GM19455 (cell line): ENCODE measurements at regions not wholly inside any gene's neighbourhood (a gene's known extent, or its start where the extent isn't known, plus 50 kb on each side); places are given as distances from the start of the nearest gene placed in this dataset.
A peak's percentile ranks its signal among the peaks of the same experiment; 100 is the strongest.
"Not testable (repeated sequence)": the region's sequence is repeated elsewhere in the genome, so short reads cannot be mapped to it uniquely, and the experiment has no call there.

Experiments
- ATAC-seq: cut with Tn5 transposase; IDR thresholded peaks from one replicate; pipeline ENCODE4 v1.9.1; 2021; ENCODE audit not compliant: unreplicated experiment

DNA sequence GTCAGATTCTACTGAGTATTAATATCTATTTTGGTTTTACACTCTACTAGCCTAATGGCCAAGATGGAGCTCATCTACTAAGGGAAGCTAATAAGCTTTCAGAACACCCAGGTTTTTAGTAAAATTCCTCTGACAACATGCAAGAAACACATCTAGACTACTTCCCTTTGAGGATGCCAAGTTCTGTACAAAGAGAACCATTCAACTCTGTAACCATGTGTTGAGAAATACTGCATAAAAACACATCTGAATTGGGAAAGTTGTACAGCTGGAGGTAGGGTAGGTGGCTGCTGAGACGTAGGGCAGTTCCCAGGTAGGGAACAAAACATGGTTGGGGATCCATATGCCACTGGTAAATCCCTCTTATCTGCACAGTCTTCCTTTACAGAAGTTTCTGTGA is 66.2 kb downstream of the SC5D start:
- ATAC-seq = no peak

DNA sequence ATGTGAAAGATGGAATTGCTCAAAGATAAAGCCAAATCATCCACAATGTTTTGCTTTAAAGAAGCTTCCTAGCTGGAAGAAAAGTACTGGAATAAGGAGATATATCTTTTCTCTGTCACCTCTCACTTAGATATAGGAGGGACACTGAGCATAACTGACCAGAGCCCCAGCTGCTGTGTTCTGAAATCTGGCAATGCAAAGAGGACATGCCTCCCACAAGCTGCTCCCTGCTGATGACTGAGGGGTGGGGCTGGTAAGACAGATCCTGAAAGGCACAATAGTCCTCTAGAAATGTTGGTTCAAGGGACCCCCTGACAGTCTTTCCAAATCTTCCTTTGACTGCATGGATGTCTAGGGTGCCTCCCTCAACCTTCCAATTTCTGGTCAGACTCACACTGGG is 67.0 kb downstream of the SC5D start:
- no peak for ATAC-seq

DNA sequence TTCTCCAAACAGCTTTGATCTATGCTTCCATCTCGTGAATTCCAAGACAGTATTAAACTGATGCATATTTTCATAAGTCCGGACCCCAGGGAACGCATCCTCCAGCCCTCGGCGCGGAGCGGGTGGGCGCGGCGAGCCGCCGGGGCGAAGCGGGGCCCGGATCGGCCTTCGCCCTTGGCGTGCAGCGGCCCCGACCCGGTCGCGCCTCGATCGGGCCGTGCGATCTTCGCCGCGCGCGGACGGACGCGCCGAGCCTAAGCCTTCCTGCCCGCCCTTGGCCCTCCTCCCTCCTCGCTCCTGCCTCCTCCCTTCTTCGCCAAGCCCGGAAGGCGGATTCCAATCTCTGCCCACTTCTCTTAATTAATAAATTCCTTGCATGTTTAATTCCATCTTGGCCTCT is 70.4 kb downstream of the SC5D start:
- not testable (repeated sequence) for ATAC-seq

DNA sequence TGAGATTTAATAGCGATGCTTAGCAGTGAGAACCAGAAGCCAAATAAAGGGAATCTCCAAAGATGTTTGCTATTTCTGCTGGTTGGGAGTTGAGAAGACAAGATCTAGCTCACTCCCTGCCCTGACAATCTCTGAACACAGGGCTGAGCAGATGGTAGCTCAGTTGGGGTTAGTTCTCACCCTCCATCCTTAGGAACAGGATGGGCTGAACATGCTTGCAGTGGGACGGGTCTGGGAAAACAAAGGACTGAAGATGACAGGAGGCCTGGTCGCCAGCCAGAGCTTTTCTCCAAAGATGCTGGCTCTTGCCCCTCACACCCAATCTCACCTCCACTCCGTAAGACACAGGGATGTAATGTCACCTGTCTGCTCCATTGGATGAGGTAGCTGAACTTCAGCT is 72.7 kb downstream of the SC5D start:
- no peak for ATAC-seq

DNA sequence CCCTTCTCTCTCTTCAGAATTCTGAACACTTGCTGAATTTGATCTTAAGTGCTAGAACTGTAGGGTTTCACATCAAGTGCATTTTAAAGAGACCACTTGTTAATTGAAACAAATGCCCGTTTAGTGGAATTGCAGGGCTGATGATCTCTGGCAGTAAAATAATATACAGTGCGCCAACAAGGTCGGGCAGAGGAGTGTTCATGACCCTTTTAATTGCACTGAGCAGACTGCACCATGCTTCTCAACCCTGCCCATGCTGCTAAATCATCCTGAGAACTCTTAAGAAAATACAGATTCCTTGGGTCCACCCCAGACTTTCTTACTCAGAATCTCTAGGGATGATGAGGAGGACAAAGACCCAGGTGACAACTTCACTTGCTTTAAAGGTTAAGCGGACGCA is 73.5 kb downstream of the SC5D start:
- ATAC-seq = no peak

DNA sequence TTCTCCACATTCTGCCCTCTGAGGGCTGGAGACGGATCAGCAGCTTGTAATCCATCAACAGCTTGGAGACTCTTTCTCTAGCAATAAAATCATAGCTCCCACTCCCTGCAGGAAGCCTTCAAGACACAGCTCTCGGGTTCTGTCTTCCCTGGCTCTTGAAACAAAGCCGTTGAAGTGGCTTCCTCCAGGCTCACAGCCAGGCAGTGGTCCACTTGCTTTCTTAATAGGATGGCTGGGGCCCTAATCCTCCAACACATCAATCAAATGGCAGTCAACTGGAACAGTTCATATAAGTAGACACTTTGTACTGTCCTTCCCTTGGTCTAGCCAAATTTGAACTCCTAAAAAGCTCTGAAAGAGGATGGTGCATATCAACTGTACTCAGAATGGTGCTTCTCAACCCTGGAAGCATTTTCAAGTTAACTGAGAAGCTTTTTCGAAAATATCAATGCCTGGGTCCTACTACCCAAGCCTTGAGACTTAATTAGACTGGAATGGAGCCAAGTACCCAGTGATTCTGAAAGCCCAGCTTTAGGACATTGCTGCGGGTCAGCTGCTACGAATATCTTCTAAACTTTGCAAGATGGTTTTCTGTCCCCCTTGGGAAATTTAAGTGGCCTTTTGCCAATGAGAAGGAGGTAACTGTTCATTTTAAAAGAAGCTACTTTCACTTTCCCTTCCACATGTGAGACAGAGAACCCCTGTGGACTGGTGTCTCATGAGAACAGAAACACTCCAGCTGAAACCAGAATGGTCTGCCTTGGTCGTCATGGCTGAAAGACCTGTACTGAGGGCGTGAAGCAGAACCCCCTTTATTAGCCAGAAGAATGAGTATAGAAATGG is 74.7 kb downstream of the SC5D start:
- ATAC-seq = peak; percentile 92

DNA sequence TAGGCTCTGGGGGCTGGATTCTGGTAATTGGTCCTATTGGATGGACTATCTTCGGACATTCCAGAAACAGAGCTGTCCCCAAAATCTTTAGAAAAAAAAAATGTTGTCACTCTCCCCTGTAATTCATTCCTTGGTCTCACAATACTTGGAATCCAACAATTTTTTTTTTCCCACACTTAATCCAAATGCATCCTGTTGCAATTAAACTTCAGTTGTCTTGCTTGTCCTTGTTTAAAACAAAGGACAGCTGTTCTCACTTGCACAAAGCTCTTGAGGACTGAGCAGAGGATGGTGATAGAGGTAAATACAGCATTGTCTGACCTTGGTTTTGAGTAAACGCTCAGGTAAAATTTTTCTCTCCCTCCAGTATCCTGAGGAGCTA is 75.3 kb downstream of the SC5D start:
- no peak for ATAC-seq

DNA sequence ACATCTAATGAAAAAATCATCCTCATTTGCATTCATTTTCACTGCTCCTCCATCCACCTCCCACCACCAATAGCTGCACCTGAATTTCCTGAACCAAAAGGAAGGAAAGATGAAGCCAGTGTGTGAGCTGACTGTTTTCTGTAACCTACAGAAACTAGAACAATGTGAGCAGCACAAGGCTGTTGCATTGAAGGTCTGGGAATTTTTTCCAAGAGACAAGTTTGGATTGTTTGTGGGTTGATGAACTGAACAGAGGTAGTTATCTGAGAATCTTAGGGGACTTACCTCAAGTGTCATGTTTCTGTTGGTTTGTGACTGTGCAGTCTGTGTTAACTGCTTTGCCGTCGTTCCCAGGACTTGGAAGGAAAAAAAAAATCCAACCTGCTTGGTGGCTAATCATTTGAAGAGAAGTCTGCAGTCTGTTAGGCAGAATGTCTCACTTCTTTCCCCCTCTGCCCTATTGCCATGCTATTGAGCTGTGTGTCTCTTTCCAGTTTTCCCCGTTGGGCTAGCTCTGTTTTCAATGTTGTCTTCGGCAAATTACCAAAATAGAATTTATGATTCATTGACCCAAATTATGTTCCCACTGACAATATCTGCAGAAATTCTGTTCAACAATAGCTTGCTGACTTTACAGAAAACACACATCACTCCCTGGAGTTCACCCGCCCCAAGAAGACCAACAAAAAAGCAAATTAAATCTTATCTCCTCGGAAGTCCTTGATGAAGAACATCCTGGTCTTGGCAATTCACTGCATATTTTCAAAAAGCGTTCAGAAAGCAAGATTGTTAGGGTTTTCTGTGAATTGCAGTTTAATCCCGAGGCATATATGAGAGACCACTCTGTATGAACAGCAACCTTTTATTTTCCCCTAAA is 76.0 kb downstream of the SC5D start:
- ATAC-seq = no peak

DNA sequence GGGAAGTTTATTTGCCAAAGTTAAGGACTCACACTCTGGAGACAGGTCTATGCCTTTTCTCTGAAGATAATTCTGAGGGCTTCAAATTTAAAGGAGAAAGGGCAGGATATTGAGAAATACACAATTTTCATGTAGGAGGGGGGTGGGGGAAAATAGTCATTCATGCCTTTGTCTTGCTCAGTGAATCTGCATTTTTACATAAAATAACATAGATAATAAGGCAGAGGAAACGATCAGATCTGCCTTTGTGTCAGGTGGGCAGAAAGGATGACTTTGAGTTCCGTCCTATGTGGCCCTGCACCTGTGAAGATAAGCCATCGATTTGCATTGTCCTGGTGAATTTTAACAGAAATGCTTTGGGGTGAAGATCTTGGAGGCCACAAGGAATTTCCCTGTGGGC is 76.8 kb downstream of the SC5D start:
- no peak for ATAC-seq

DNA sequence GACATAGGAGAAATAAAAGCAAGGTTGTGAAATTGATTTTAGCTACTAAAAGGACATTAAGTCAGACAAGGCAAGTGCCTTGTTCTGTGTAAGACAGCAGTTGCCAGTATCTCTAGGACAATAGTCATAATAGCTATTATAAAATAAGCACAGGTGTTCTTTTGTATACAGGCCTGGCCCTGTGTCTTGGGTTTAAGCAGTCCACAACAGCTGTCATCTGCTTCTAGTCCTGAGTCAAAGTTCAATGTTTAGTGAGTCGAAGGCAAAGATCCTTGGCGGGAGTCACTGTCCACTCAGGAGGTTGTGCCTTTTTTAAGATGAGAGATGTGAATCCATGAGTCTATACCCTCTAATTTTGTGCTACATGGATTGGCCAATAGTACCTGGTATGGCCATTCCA is 79.5 kb downstream of the SC5D start:
- ATAC-seq = no peak

DNA sequence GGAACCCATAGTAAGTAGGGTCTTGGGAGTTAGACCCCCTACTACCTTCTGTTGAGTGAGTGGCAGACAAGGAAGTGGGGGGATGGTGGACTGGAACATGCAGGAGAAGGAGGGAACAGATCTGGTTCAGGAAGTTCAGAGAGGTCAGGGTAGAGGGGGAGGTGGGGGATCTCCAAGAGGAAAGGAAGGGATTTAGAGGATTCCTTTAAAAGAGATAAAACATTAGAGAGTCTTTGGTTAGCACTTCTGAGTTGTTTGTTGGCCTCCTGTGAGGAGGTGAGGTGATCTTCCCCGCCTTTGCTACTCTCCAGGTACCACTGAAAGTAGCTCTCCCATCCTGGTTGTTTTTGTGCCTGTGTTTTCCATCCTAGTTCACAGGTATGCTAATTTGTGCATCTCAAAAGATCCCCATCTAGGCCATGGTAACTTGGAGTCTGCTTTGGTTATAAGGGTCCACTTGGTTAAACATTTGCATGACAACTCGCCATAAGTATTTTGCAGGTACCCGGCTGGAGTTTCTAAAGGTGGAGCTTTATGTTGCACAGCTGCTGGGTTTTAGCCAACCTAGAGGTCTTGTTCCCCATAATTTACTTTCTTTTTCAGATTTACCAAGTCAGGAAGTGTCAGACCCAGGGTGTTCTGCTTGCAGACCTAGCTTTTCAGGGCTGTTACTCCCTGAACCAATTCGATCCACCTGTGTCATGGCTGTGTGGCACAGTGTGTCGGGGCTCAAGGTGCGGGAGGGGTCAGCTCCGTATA is 79.3 kb upstream of the SORL1 start:
- peak; percentile 84 for ATAC-seq

DNA sequence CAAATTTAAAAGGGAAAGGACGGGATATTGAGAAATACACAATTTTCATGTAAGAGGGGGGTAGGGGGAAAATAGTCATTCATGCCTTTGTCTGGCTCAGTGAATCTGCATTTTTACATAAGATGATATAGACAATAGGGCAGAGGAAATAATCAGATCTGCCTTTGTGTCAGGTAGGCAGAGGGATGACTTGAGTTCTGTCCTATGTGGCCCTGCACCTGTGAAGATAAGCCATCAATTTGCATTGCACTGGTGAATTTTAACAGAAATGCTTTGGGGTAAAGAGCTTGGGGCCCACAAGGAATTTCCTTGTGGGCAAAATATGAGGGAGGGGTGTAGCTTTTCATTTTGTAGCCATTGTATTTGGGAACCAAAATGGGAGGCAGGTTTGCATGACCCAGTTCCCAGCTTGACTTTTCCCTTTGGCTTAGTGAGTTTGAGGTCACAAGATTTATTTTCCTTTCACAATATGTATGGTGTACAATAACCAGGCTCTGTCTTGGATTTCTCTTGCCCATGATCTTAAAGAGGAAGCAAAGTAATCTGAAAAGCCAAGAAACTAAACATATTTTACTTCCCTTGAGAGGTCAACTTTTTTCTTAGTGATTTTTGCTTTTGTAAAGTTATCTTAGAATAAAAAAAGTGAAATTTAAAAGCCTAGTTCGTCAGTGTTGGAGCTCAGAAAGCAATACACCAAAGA is 77.7 kb upstream of the SORL1 start:
- no peak for ATAC-seq

DNA sequence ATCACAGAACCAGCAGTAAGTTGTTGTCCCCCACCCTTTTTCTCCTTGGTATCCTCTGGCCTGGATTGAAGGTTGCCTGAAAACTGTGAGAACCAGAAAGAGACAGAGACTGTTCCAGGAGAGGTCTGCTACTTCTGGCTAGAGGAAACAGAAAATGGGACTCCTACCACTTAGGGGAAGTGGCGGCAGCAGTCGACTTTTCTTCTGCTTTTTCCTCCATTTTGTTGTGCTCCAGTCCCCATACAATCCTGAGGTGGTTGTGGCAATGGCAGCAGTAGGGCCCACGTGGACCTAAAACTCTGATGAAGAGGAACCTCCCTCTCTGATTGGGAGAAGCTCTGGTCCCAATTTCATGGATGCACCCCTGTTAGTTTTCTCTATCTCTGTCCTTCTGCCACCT is 76.0 kb upstream of the SORL1 start:
- ATAC-seq = no peak

DNA sequence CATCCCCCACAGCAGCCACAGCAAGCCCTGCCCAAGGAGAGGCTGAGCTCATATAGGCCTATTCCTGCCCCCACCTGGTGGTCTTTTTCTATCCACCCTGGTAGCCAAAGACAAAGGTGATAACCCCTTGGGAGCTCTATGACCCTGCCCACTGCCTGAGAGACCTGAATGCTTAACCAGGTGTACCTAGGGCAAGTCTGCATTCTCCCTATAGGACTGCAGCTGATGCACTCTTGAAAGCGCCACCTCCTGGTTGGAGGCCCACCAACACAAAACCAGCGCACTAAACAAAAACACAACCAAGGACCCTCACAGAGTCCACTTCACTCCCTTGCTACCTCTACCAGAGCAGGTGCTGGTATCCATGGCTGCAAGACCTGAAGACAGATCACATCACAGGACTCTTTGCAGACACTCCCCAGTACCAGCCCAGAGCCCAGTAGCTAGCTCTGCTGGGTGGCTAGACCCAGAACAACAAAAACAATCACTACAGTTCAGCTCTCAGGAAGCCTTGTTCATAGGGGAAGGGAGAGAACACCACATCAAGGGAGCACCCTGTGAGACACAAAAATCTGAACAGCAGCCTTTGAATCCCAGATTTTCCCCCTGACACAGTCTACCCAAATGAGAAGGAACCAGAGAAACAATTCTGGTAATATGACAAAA is 72.8 kb upstream of the SORL1 start:
- not testable (repeated sequence) for ATAC-seq

DNA sequence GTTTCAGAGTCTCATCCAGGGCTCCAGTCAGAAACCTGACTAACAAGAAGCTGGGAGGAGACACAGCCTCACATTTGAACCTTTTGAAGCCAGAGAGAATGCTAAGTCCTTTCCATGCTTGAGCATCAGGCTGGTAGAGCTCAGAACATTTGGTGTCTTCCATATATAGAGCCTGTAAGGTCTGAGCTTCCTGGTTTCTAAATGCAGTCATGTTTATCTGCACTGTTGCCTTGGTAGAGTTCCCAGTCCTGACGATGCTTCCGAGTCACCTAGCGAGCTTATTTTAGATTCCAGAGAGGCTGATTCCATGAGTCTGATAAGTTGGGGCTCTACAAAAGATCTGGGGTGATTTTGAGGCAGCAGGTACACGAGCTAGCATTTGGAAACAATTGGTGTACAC is 68.4 kb upstream of the SORL1 start:
- no peak for ATAC-seq

DNA sequence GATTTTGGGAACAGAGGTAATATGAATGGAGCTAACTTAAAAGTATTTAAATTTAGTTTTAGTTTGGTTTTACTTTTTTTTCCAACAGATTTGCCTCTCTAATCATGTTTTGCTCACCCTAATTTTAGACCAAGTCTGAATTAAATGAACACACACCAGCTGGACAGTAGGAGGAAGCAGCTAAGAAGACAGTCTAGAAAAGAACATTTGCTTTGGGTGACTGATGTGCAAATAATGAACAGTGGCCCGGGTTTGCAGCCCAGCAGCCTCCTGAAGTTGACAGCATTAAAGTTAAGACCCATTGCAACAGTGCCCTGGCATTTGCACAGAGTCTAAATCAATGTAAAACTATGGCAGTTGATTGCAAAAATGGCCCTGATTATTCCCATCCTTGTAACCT is 66.4 kb upstream of the SORL1 start:
- ATAC-seq = no peak
